OCI-LY1 (cell line): ENCODE measurements at regions not wholly inside any gene's neighbourhood (a gene's known extent, or its start where the extent isn't known, plus 50 kb on each side); places are given as distances from the start of the nearest gene placed in this dataset.

Source experiments
- H2AFZ ChIP-seq: fragments of 200-600 bp; sonication (generic), shearing (Covaris generic); 2 replicates; pipeline ENCODE4 v1.6.0; 2014; ENCODE audit warnings: antibody characterized with exemption, mild to moderate bottlenecking, low read length
- H3F3A ChIP-seq: fragments of 200-600 bp; sonication (generic), shearing (Covaris generic); 2 replicates; pipeline ENCODE4 v1.6.0; 2014; ENCODE audit warnings: mild to moderate bottlenecking, antibody characterized with exemption, low read length, moderate library complexity; ENCODE audit not compliant: insufficient read depth
- H3K27ac ChIP-seq: fragments of 200-600 bp; sonication (generic); 2 replicates; pipeline ENCODE4 v1.5.1; 2014; ENCODE audit warnings: low read length, mixed run types, mild to moderate bottlenecking, low read depth; ENCODE audit not compliant: poor library complexity, severe bottlenecking
- H3K27me3 ChIP-seq: fragments of 200-600 bp; sonication (generic); 2 replicates; pipeline ENCODE4 v1.6.0; 2014; ENCODE audit warnings: antibody characterized with exemption, mild to moderate bottlenecking, low read length, moderate library complexity; ENCODE audit not compliant: insufficient read depth
- H3K36me3 ChIP-seq: fragments of 200-600 bp; sonication (generic); 2 replicates; pipeline ENCODE4 v1.6.1; 2014; ENCODE audit warnings: mild to moderate bottlenecking, antibody characterized with exemption, low read length, moderate library complexity, mixed read lengths; ENCODE audit not compliant: insufficient read depth
- H3K4me1 ChIP-seq: fragments of 200-600 bp; sonication (generic); 2 replicates; pipeline ENCODE4 v1.5.1; 2014; ENCODE audit warnings: mild to moderate bottlenecking, low read length, moderate library complexity; ENCODE audit not compliant: insufficient read depth, severe bottlenecking
- H3K4me2 ChIP-seq: fragments of 200-600 bp; sonication (generic), shearing (Covaris generic); 2 replicates; pipeline ENCODE4 v1.6.1; 2014; ENCODE audit warnings: low read length
- H3K4me3 ChIP-seq: fragments of 200-600 bp; sonication (generic); 2 replicates; pipeline ENCODE4 v1.5.1; 2014; ENCODE audit warnings: low read length, low read depth, mild to moderate bottlenecking, mixed read lengths; ENCODE audit not compliant: poor library complexity, severe bottlenecking
- H3K79me2 ChIP-seq: fragments of 200-600 bp; shearing (Covaris generic); 2 replicates; pipeline ENCODE4 v1.6.1; 2016; ENCODE audit warnings: mixed run types, low read length, mixed read lengths; ENCODE audit not compliant: insufficient read depth
- H3K9ac ChIP-seq: fragments of 200-600 bp; sonication (generic), shearing (Covaris generic); 2 replicates; pipeline ENCODE4 v1.6.1; 2014; ENCODE audit warnings: mild to moderate bottlenecking, low read length, mixed read lengths
- H3K9me2 ChIP-seq: fragments of 200-600 bp; sonication (generic), shearing (Covaris generic); 2 replicates; pipeline ENCODE4 v1.6.1; 2014; ENCODE audit warnings: low read depth, mild to moderate bottlenecking, low read length, mixed read lengths
- H3K9me3 ChIP-seq: fragments of 200-600 bp; shearing (Covaris generic); 2 replicates; pipeline ENCODE4 v1.6.1; 2014; ENCODE audit warnings: low read length, mixed read lengths
- H4K20me1 ChIP-seq: fragments of 200-600 bp; sonication (generic), shearing (Covaris generic); 2 replicates; pipeline ENCODE4 v1.6.0; 2016; ENCODE audit warnings: mild to moderate bottlenecking, low read length; ENCODE audit not compliant: insufficient read depth
- EZH2 ChIP-seq: fragments of 200-600 bp; sonication (generic), shearing (Covaris generic); IDR thresholded peaks from 2 replicates; pipeline ENCODE4 v1.8.0; 2017; ENCODE audit warnings: borderline replicate concordance, mixed run types, mild to moderate bottlenecking, antibody characterized with exemption, low read length, moderate library complexity, mixed read lengths
- TF ChIP-seq, protein P1 (sequence below): fragments of 200-600 bp; sonication (generic), shearing (Covaris generic); IDR thresholded peaks from 2 replicates; pipeline ENCODE4 v1.5.1; 2017; ENCODE audit warnings: mild to moderate bottlenecking, antibody characterized with exemption, low read length, moderate library complexity, mixed read lengths

DNA sequence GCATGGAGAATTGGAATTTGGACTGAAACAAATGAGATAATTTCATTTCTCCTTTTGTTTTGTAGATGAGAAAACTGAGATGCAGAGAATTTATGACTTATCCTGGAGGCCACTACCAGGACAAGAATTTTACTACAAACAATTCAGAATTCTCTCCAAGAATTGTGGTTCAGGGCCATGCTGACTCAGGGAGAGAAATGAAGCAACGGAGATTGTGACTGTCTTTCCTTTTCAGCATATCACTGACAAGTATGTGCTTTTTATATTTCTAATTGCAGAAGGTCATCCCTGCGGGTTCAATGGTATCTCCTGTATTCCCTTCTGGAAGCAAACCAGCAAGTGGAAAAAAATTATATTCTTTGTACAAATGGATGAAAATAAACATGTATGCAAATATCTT lies 170.8 kb upstream of the MITF start:
- H3K9ac ChIP-seq, result no peak overlapping the region
- H3K4me2 ChIP-seq, result no peak overlapping the region
- no peak overlapping the region for H2AFZ ChIP-seq
- H3K4me1 ChIP-seq, result no peaks in the 10 kb centered on the region
- no peak overlapping the region for H3K4me3 ChIP-seq
- H4K20me1 ChIP-seq, result no peaks in the 10 kb centered on the region
- TF ChIP-seq, protein P1, sequence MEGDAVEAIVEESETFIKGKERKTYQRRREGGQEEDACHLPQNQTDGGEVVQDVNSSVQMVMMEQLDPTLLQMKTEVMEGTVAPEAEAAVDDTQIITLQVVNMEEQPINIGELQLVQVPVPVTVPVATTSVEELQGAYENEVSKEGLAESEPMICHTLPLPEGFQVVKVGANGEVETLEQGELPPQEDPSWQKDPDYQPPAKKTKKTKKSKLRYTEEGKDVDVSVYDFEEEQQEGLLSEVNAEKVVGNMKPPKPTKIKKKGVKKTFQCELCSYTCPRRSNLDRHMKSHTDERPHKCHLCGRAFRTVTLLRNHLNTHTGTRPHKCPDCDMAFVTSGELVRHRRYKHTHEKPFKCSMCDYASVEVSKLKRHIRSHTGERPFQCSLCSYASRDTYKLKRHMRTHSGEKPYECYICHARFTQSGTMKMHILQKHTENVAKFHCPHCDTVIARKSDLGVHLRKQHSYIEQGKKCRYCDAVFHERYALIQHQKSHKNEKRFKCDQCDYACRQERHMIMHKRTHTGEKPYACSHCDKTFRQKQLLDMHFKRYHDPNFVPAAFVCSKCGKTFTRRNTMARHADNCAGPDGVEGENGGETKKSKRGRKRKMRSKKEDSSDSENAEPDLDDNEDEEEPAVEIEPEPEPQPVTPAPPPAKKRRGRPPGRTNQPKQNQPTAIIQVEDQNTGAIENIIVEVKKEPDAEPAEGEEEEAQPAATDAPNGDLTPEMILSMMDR, result no peak
- no peak for TF ChIP-seq EZH2
- no peak overlapping the region for H3K27ac ChIP-seq
- H3K9me2 ChIP-seq, result no peaks in the 10 kb centered on the region
- no peaks in the 10 kb centered on the region for H3F3A ChIP-seq
- no peaks in the 10 kb centered on the region for H3K9me3 ChIP-seq
- no peaks in the 10 kb centered on the region for H3K79me2 ChIP-seq
- no peaks in the 10 kb centered on the region for H3K36me3 ChIP-seq
- no peaks in the 10 kb centered on the region for H3K27me3 ChIP-seq

GRCh38 chr3:69567710-69568052 lies 171.6 kb upstream of the MITF start:
- Histone ChIP-seq H3K79me2 (no peaks in the 10 kb centered on the region), H3F3A (no peaks in the 10 kb centered on the region), H4K20me1 (no peaks in the 10 kb centered on the region), H3K27ac (no peak overlapping the region), H3K9ac (no peak overlapping the region), H3K36me3 (no peaks in the 10 kb centered on the region), H3K27me3 (no peaks in the 10 kb centered on the region), H3K4me2 (no peak overlapping the region), H2AFZ (no peak overlapping the region), H3K9me3 (no peaks in the 10 kb centered on the region), H3K4me3 (no peak overlapping the region), H3K9me2 (no peaks in the 10 kb centered on the region), H3K4me1 (no peaks in the 10 kb centered on the region)
- TF ChIP-seq EZH2, result no peak
- TF ChIP-seq, protein P1, result no peak

DNA sequence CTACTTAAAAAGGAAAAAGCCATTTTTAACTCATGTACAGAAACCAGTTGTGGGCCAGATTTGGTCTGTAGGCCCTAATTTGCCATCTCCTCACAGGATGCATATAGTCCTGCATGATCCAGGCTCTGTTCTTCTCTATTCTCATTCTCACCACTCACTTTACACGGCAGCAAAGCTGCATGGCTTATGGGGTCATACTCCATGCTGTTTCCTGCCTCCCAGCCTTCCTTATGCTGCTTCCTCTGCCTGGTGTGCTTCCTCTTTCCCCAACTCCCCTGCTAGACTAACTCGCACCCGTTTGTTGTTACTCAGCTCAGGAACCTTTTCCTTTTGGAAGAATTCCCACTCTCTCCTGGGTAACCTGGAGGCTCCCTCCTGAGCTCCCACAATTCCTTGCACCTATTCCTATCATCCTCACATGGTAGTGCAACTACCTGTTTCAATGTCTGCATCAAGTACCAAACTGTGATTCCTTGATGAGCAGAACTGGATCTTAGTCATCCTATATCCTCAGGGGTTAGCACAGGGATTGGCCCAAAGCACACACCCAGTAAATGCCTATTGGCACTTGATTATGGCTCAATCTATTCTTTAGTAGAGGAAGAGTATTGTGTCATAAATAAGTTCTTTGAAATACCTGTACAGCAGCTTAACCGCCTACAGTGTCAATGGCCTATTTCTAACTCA lies 172.1 kb upstream of the MITF start:
- no peak overlapping the region for H3K9ac ChIP-seq
- H3K4me3 ChIP-seq, result no peak overlapping the region
- no peaks in the 10 kb centered on the region for H3K79me2 ChIP-seq
- no peaks in the 10 kb centered on the region for H3F3A ChIP-seq
- no peaks in the 10 kb centered on the region for H4K20me1 ChIP-seq
- H3K9me2 ChIP-seq, result no peaks in the 10 kb centered on the region
- no peak for TF ChIP-seq EZH2
- TF ChIP-seq, protein P1, result no peak
- no peak overlapping the region for H3K4me2 ChIP-seq
- H3K27ac ChIP-seq, result no peak overlapping the region
- no peaks in the 10 kb centered on the region for H3K27me3 ChIP-seq
- no peaks in the 10 kb centered on the region for H3K9me3 ChIP-seq
- H3K4me1 ChIP-seq, result no peaks in the 10 kb centered on the region
- H3K36me3 ChIP-seq, result no peaks in the 10 kb centered on the region
- no peak overlapping the region for H2AFZ ChIP-seq
